ENCODE measurements at regions not wholly inside any gene's neighbourhood (a gene's known extent, or its start where the extent isn't known, plus 50 kb on each side); places are given as distances from the start of the nearest gene placed in this dataset.

- TF ChIP-seq ZNF701 (tag by site-specific recombination; IDR thresholded peaks at IDR 0.05): no peak
Observed at GRCh38 chr7:109545686-109546085, 976.0 kb downstream of the DNAJB9 start (continued).

GRCh38 chr7:109549471-109550193 lies 980.0 kb downstream of the DNAJB9 start:
- ChIA-PET POLR2A (no interaction called here), CTCF (no interaction called here)
- Histone ChIP-seq H3K27ac (ENCODE audit: extremely low read depth, low read depth, low read length) (no peak overlapping the region), H3K4me3 (ENCODE audit: low read depth, low read length) (no peak overlapping the region), H3K9me3 (ENCODE audit: control insufficient read depth, insufficient read depth, low read depth, low read length) (no peaks in the 10 kb centered on the region), H3K4me1 (ENCODE audit: control insufficient read depth, insufficient read depth, low read length) (no peaks in the 10 kb centered on the region), H3K36me3 (ENCODE audit: control insufficient read depth in 2 of 2, insufficient read depth in 1 of 2, low read length in 2 of 2) (no peaks in the 10 kb centered on the region)
- TF ChIP-seq ZXDB (tag by site-specific recombination; IDR thresholded peaks at IDR 0.05): no peak
- TF ChIP-seq ZNF558 (tag by site-specific recombination; IDR thresholded peaks at IDR 0.05): no peak
- TF ChIP-seq ZNF670 (tag by site-specific recombination; IDR thresholded peaks at IDR 0.05; ENCODE audit: low read depth): no peak
- no peak for TF ChIP-seq TCF7L2 (IDR thresholded peaks at IDR 0.05; ENCODE audit: borderline replicate concordance, low read depth, low read length)

DNA sequence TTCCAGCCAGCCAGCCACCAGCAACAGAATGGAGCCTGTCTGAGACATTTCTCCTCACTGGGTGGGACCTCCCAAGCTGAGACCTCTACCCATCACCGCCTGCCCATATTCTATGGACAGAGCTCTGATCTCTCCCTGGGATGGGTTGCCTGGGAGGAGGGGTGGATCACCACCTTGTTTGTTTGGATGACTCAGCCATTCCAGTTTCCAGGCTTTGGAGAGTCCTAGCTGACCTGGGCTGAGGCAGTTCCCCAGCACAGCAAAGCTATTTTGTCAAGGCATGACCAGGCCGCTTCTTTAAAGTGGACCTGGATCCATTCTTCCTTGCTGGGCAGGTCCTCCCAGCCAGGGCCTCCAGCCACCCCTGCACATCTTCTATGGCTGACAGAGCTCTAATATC lies 982.3 kb downstream of the DNAJB9 start:
- no peak overlapping the region for H3K27ac ChIP-seq (ENCODE audit: extremely low read depth, low read depth, low read length)
- TF ChIP-seq ZNF510 (tag by site-specific recombination; IDR thresholded peaks at IDR 0.05; ENCODE audit: insufficient replicate concordance) (no peak), ZNF837 (tag by site-specific recombination; IDR thresholded peaks at IDR 0.05) (no peak), MEIS1 (CRISPR knock-in tag; IDR thresholded peaks at IDR 0.05; ENCODE audit: borderline replicate concordance) (no peak), ZNF747 (tag by site-specific recombination; IDR thresholded peaks at IDR 0.05) (no peak), ZBTB17 (tag by site-specific recombination; IDR thresholded peaks at IDR 0.05) (no peak), ZNF174 (tag by site-specific recombination; IDR thresholded peaks at IDR 0.05) (no peak), ZNF501 (tag by site-specific recombination; IDR thresholded peaks at IDR 0.05) (no peak), ZNF211 (tag by site-specific recombination; IDR thresholded peaks at IDR 0.05; ENCODE audit: low read depth) (no peak), ZNF148 (tag by site-specific recombination; IDR thresholded peaks at IDR 0.05; ENCODE audit: borderline replicate concordance) (no peak), ZFHX2 (tag by site-specific recombination; conservative IDR thresholded peaks at IDR 0.05) (no peak)
- TF ChIP-seq, protein P1, sequence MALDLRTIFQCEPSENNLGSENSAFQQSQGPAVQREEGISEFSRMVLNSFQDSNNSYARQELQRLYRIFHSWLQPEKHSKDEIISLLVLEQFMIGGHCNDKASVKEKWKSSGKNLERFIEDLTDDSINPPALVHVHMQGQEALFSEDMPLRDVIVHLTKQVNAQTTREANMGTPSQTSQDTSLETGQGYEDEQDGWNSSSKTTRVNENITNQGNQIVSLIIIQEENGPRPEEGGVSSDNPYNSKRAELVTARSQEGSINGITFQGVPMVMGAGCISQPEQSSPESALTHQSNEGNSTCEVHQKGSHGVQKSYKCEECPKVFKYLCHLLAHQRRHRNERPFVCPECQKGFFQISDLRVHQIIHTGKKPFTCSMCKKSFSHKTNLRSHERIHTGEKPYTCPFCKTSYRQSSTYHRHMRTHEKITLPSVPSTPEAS (tag by site-specific recombination; IDR thresholded peaks at IDR 0.05): no peak
- TF ChIP-seq, protein P2, sequence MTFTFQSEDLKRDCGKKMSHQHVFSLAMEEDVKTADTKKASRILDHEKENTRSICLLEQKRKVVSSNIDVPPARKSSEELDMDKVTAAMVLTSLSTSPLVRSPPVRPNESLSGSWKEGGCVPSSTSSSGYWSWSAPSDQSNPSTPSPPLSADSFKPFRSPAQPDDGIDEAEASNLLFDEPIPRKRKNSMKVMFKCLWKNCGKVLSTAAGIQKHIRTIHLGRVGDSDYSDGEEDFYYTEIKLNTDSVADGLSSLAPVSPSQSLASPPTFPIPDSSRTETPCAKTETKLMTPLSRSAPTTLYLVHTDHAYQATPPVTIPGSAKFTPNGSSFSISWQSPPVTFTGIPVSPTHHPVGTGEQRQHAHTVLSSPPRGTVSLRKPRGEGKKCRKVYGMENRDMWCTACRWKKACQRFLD (tag by site-specific recombination; IDR thresholded peaks at IDR 0.05): no peak
- no peak overlapping the region for H3K4me3 ChIP-seq (ENCODE audit: low read depth, low read length)
- H3K9me3 ChIP-seq (ENCODE audit: control insufficient read depth, insufficient read depth, low read depth, low read length): no peaks in the 10 kb centered on the region
- no peaks in the 10 kb centered on the region for H3K36me3 ChIP-seq (ENCODE audit: control insufficient read depth in 2 of 2, insufficient read depth in 1 of 2, low read length in 2 of 2)
- ChIA-PET POLR2A (no interaction called here), CTCF (no interaction called here)
- H3K4me1 ChIP-seq (ENCODE audit: control insufficient read depth, insufficient read depth, low read length): no peaks in the 10 kb centered on the region
